ENCODE measurements at regions not wholly inside any gene's neighbourhood (a gene's known extent, or its start where the extent isn't known, plus 50 kb on each side); places are given as distances from the start of the nearest gene placed in this dataset.

DNA sequence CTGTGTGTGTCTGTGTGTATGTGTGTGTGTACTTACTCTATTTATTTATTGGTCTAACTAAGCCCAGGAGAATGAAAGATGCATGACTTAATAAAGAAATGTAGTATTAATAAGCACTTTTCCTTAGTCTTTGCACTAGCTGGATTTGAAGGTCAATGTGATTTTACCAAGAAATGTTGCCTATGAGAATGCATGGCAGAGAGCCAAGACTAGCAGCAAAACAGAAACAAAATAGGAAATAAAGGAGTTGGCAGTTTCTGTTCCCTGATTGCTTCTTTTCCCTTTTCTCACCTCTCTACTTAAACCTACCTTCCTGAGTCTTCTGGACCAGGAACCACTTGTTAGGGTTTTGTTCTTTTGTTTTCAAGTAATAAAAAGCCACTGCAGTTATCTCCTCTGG lies 286.1 kb downstream of the KCTD12 start:
- no peak for DNase-seq
- H3K36me3 ChIP-seq, result no peaks in the 10 kb centered on the region

DNA sequence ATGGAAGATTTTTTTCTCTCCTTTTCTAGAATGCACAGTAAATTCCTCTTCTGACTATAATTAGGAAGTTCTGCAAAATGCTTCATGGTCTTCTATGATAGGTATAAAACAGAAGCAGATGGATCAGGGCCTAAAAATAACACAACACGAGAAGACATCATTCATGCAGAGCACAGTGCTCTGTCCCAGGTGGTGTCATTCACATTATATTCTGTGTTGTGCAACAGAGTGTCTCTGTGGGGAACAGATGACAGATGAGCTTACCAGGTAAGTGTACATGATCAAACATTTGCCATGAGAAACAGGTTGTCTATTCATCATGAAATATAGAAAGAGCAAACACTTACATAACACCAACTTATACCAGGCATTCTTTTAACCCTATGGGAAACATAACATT lies 288.3 kb downstream of the KCTD12 start:
- TF ChIP-seq, protein P1, sequence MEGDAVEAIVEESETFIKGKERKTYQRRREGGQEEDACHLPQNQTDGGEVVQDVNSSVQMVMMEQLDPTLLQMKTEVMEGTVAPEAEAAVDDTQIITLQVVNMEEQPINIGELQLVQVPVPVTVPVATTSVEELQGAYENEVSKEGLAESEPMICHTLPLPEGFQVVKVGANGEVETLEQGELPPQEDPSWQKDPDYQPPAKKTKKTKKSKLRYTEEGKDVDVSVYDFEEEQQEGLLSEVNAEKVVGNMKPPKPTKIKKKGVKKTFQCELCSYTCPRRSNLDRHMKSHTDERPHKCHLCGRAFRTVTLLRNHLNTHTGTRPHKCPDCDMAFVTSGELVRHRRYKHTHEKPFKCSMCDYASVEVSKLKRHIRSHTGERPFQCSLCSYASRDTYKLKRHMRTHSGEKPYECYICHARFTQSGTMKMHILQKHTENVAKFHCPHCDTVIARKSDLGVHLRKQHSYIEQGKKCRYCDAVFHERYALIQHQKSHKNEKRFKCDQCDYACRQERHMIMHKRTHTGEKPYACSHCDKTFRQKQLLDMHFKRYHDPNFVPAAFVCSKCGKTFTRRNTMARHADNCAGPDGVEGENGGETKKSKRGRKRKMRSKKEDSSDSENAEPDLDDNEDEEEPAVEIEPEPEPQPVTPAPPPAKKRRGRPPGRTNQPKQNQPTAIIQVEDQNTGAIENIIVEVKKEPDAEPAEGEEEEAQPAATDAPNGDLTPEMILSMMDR (IDR thresholded peaks at IDR 0.05), result no peak
- TF ChIP-seq EP300 (IDR thresholded peaks at IDR 0.05), result no peak

More for the DNA sequence above, 286.1 kb downstream of the KCTD12 start:
- Histone ChIP-seq H3K4me1 (peaks cover 0 to 4% (median 0%) of the 10 kb centered on the region in 4 donors), H3K4me3 (no peak overlapping the region), H3K27me3 (no peaks in the 10 kb centered on the region), H3K27ac (no peak overlapping the region), H3K9me3 (no peaks in the 10 kb centered on the region)
- TF ChIP-seq POLR2A (IDR thresholded peaks at IDR 0.05), result no peak
- TF ChIP-seq, protein P1 (IDR thresholded peaks at IDR 0.05), result no peak
- no peak for TF ChIP-seq EP300 (IDR thresholded peaks at IDR 0.05)
- no peak for TF ChIP-seq POLR2AphosphoS5 (IDR thresholded peaks at IDR 0.05)
- no peak for ATAC-seq (ENCODE audit: low FRiP score in 2 of 2)

DNA sequence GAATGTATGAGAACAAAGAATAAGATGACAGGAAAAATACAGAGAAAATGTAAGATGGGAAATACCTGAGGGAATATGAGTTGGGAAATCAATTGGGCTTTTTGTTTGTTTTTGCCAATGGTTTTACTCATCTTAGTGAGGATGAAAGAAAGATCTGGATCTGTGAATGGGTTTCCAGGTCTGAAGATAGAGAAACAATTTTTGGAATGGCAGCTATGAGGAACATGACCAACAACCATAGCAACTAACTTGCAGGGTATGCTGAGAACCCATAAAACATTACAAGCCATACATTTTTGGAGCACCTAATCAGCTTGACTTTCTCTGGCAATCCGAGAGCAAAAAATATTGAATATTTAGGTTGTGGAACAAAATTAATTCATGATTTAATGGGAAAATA lies 290.0 kb downstream of the KCTD12 start:
- no peak for ATAC-seq (ENCODE audit: low FRiP score in 2 of 2)
- TF ChIP-seq POLR2AphosphoS5 (IDR thresholded peaks at IDR 0.05) (no peak), EP300 (IDR thresholded peaks at IDR 0.05) (no peak), POLR2A (IDR thresholded peaks at IDR 0.05) (no peak)
- TF ChIP-seq, protein P1 (IDR thresholded peaks at IDR 0.05), result no peak
- Histone ChIP-seq H3K36me3 (no peaks in the 10 kb centered on the region), H3K27me3 (no peaks in the 10 kb centered on the region), H3K9me3 (no peaks in the 10 kb centered on the region), H3K4me3 (no peak overlapping the region), H3K27ac (no peak overlapping the region), H3K4me1 (peaks cover 0 to 4% (median 0%) of the 10 kb centered on the region in 4 donors)
- 85 to 96% methylated on average over 1 of the region's 1 CpG for WGBS, 2 donors
- no peak for DNase-seq

More for the DNA sequence above, 288.3 kb downstream of the KCTD12 start:
- Histone ChIP-seq H3K4me1 (peaks cover 0 to 4% (median 0%) of the 10 kb centered on the region in 4 donors), H3K27me3 (no peaks in the 10 kb centered on the region), H3K27ac (no peak overlapping the region), H3K4me3 (no peak overlapping the region), H3K9me3 (no peaks in the 10 kb centered on the region), H3K36me3 (no peaks in the 10 kb centered on the region)
- DNase-seq (no peak), ATAC-seq (ENCODE audit: low FRiP score in 2 of 2) (no peak)
- 55 to 65% methylated on average over 1 of the region's 1 CpG for WGBS, 2 donors

DNA sequence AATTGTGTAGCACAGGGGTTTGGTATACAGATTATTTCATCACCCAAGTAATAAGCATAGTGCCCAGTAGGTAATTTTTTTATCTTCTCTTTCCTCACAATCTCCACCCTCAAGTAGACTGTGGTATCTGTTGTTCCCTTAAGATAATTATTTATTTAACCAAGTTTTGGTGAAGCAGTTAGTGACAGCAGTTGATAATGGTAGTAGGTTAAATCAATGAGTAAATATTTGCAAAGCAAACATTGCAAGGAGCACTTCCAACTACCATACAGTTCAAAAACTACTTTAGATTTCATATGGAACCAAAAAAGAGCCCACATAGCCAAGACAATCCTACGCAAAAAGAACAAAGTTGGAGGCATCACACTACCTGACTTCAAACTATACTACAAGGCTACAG lies 291.8 kb downstream of the KCTD12 start:
- no peaks in the 10 kb centered on the region for H3K27me3 ChIP-seq
- DNase-seq, result no peak
- no peaks in the 10 kb centered on the region for H3K9me3 ChIP-seq
- no peak for ATAC-seq (ENCODE audit: low FRiP score in 2 of 2)
- H3K27ac ChIP-seq, result no peak overlapping the region
- no peak overlapping the region for H3K4me3 ChIP-seq
- no peaks in the 10 kb centered on the region for H3K4me1 ChIP-seq
- TF ChIP-seq EP300 (IDR thresholded peaks at IDR 0.05), result no peak
- no peaks in the 10 kb centered on the region for H3K36me3 ChIP-seq
- 88 to 95% methylated on average over 1 of the region's 1 CpG for WGBS, 2 donors

DNA sequence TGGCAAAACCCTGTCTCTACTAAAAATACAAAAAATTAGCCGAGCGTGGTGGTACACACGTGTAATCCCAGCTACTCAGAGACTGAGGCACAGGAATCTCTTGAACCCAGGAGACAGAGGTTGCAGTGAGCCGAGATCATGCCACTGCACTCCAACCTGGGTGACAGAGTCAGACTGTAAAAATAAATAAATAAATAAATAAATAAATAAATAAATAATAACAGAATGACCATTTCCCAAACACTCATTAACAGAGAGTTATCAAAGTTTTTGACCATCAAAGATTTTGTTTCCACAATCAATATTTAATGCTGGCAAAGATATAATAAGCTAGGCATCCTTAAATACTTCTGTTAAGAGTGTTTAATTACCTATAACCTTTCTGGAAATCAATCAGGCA lies 299.4 kb downstream of the KCTD12 start:
- TF ChIP-seq POLR2AphosphoS5 (IDR thresholded peaks at IDR 0.05) (no peak), EP300 (IDR thresholded peaks at IDR 0.05) (no peak), POLR2A (IDR thresholded peaks at IDR 0.05) (no peak)
- TF ChIP-seq, protein P1 (IDR thresholded peaks at IDR 0.05), result no peak
- H3K9me3 ChIP-seq, result no peaks in the 10 kb centered on the region
- no peak overlapping the region for H3K27ac ChIP-seq
- H3K27me3 ChIP-seq, result no peaks in the 10 kb centered on the region
- DNase-seq (no peak), ATAC-seq (ENCODE audit: low FRiP score in 2 of 2) (no peak)
- H3K4me1 ChIP-seq, result no peaks in the 10 kb centered on the region
- no peaks in the 10 kb centered on the region for H3K36me3 ChIP-seq
- H3K4me3 ChIP-seq, result no peak overlapping the region
- 95 to 98% methylated on average over 4 of the region's 4 CpGs for WGBS, 2 donors

Measured in upper lobe of left lung (tissue), 6 donors.